ENCODE measurements at regions not wholly inside any gene's neighbourhood (a gene's known extent, or its start where the extent isn't known, plus 50 kb on each side); places are given as distances from the start of the nearest gene placed in this dataset.

GRCh38 chr2:15769676-15770547 lies 170.4 kb upstream of the MYCN start:
- Mint-ChIP-seq H3K4me3 (ENCODE audit: unreplicated experiment) (no peak overlapping the region), H3K27me3 (ENCODE audit: insufficient read depth, unreplicated experiment) (no peaks in the 10 kb centered on the region), H3K4me1 (ENCODE audit: low read depth, unreplicated experiment) (peaks cover 53% of the 10 kb centered on the region), H3K36me3 (ENCODE audit: insufficient read depth, unreplicated experiment) (peaks cover 16% of the 10 kb centered on the region), H3K9me3 (ENCODE audit: unreplicated experiment) (no peaks in the 10 kb centered on the region), H3K27ac (ENCODE audit: unreplicated experiment) (peak overlapping the region; percentile 53)
- DNase-seq: no peak
- ChIA-PET POLR2A (no interaction called here), CTCF (no interaction called here)
- peaks cover 44% of the 10 kb centered on the region for H3K4me1 ChIP-seq
- no peaks in the 10 kb centered on the region for H3K27me3 ChIP-seq (replicated peaks; ENCODE audit: control insufficient read depth, insufficient read depth, low read length)
- intact Hi-C loops (cut with micrococcal nuclease; ENCODE audit: unreplicated experiment): loop anchor here (5.0 kb wide), 2 partner anchors 103 to 622 kb away; no protein-coding TSS in a partner anchor
- no peak for TF ChIP-seq CTCF (IDR thresholded peaks at IDR 0.05; ENCODE audit: insufficient read depth in 1 of 2, low read depth in 1 of 2, low read length in 1 of 2, severe bottlenecking in 1 of 2, unreplicated experiment in 1 of 2)
- H3K36me3 ChIP-seq (ENCODE audit: control insufficient read depth, insufficient read depth, low read length): no peaks in the 10 kb centered on the region
- no peaks in the 10 kb centered on the region for H3K9me3 ChIP-seq
- H3K4me3 ChIP-seq (ENCODE audit: low read depth, low read length): no peak overlapping the region
- no TSS peak for BruUV-seq (replicated peaks)

- Mint-ChIP-seq H3K27me3 (ENCODE audit: insufficient read depth, unreplicated experiment) (no peaks in the 10 kb centered on the region), H3K4me1 (ENCODE audit: low read depth, unreplicated experiment) (peaks cover 46% of the 10 kb centered on the region), H3K9me3 (ENCODE audit: unreplicated experiment) (no peaks in the 10 kb centered on the region), H3K27ac (ENCODE audit: unreplicated experiment) (no peak overlapping the region), H3K36me3 (ENCODE audit: insufficient read depth, unreplicated experiment) (peaks cover 16% of the 10 kb centered on the region), H3K4me3 (ENCODE audit: unreplicated experiment) (no peak overlapping the region)
- no peak for TF ChIP-seq CTCF (IDR thresholded peaks at IDR 0.05; ENCODE audit: insufficient read depth in 1 of 2, low read depth in 1 of 2, low read length in 1 of 2, severe bottlenecking in 1 of 2, unreplicated experiment in 1 of 2)
- Histone ChIP-seq H3K27me3 (replicated peaks; ENCODE audit: control insufficient read depth, insufficient read depth, low read length) (no peaks in the 10 kb centered on the region), H3K36me3 (ENCODE audit: control insufficient read depth, insufficient read depth, low read length) (no peaks in the 10 kb centered on the region), H3K4me1 (peaks cover 40% of the 10 kb centered on the region), H3K9me3 (no peaks in the 10 kb centered on the region), H3K4me3 (ENCODE audit: low read depth, low read length) (no peak overlapping the region)
- intact Hi-C loops (cut with micrococcal nuclease; ENCODE audit: unreplicated experiment): no loop called here
- BruUV-seq (replicated peaks): no TSS peak
- POLR2A ChIA-PET: no interaction called here
- CTCF ChIA-PET: no interaction called here
- no peak for DNase-seq
Measured at GRCh38 chr2:15770606-15771005, 169.7 kb upstream of the MYCN start.

- ChIA-PET CTCF (no interaction called here), POLR2A (no interaction called here)
- H3K4me3 ChIP-seq (ENCODE audit: low read depth, low read length): no peak overlapping the region
- H3K36me3 ChIP-seq (ENCODE audit: control insufficient read depth, insufficient read depth, low read length): no peaks in the 10 kb centered on the region
- DNase-seq: no peak
- intact Hi-C loops (cut with micrococcal nuclease; ENCODE audit: unreplicated experiment): no loop called here
- TF ChIP-seq CTCF (IDR thresholded peaks at IDR 0.05; ENCODE audit: insufficient read depth in 1 of 2, low read depth in 1 of 2, low read length in 1 of 2, severe bottlenecking in 1 of 2, unreplicated experiment in 1 of 2): no peak
- Mint-ChIP-seq H3K4me1 (ENCODE audit: low read depth, unreplicated experiment) (peaks cover 45% of the 10 kb centered on the region), H3K36me3 (ENCODE audit: insufficient read depth, unreplicated experiment) (peaks cover 15% of the 10 kb centered on the region), H3K27ac (ENCODE audit: unreplicated experiment) (no peak overlapping the region), H3K27me3 (ENCODE audit: insufficient read depth, unreplicated experiment) (no peaks in the 10 kb centered on the region), H3K4me3 (ENCODE audit: unreplicated experiment) (no peak overlapping the region), H3K9me3 (ENCODE audit: unreplicated experiment) (no peaks in the 10 kb centered on the region)
- H3K9me3 ChIP-seq: no peaks in the 10 kb centered on the region
- no TSS peak for BruUV-seq (replicated peaks)
- H3K27me3 ChIP-seq (replicated peaks; ENCODE audit: control insufficient read depth, insufficient read depth, low read length): no peaks in the 10 kb centered on the region
- peaks cover 40% of the 10 kb centered on the region for H3K4me1 ChIP-seq
Measured at GRCh38 chr2:15771124-15771523, 169.2 kb upstream of the MYCN start.
